HK-2 (cell line): ENCODE measurements at regions not wholly inside any gene's neighbourhood (a gene's known extent, or its start where the extent isn't known, plus 50 kb on each side); places are given as distances from the start of the nearest gene placed in this dataset.

ENCODE experiments used
- DNase-seq: peaks from one replicate; pipeline ENCODE4 v3.0.0-alpha.2; 2018; ENCODE audit not compliant: unreplicated experiment

GRCh38 chr2:236317938-236318396 is 53.8 kb upstream of the ASB18 start:
- DNase-seq = no peak

DNA sequence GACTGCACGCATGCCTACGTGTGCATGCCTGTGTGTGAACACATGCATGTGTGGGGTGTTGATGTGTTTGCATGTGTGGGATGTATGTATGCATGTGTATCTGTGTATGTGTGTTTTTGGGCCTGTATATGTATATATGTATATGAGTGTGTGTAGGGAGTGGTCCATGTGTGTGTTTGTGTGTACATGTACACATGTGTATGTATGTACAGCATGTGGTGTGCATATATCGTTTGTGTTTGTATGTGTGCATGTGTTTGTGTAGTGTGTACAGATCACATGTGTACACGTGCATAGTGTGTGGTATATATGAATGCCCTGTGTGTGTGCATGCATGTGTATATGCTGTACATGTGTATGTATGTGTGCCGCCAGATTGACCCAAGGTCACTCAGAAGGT is 54.2 kb upstream of the ASB18 start:
- no peak for DNase-seq

DNA sequence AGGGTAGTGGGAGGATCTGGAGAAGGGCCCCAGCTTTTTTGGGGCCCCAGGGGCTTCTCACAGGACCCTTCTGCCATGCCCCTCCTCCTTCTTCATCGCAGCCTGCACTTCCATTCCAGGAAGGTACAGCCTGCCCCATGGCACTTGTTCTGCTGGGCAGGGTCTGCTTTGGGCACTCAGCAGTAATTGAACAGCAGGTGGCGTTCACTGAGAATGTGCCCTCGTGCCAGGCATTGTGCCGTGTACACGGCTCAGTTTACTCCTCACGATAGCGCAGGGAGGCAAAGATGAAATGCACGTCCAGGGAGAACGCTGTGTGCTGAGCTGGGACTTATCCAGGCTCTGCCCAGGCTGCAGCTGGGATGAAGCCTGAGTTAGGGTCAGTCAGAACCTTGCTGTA is 54.8 kb upstream of the ASB18 start:
- DNase-seq = no peak

GRCh38 chr2:236321415-236321814 is 57.2 kb upstream of the ASB18 start:
- no peak for DNase-seq

- no peak for DNase-seq
Measured at GRCh38 chr2:236333417-236334121, 69.4 kb upstream of the ASB18 start.

DNA sequence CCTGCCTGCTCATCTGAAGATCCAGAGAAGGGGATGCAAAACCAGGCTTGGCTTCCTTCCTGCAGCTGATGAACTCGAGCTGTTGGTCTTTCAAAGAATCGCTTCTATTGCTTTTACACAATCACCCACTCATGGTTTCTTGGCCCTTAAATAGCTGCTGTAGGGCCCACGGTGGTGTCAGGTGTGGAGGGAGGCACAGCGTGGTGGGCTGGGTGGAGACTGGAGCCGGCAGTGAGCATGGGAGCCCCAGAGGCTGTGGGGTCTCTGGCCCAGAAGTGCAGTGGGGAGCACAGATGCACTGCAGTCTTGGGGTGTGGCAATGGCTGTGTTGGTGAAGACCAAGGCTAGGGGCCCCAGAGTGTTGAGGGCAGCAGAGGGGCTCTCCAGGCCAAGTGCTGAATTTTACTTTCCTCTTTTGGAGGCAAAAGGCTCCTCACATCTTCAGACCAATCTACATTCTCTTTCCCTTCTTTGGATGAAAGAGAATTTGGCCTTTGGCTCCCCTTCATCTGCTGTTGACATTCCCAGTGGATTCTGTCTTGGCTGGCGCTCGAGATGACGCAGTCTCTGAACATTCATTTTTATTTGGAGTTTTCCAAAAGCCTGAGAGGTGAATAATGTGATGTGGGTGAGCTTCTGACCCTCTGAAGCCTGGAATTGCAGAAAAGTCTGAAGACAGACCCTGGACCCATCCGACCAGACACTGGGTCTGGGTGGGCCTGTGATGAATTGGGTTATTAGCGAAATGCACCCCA is 70.1 kb upstream of the ASB18 start:
- DNase-seq = no peak

GRCh38 chr2:236335696-236336574 is 71.7 kb upstream of the ASB18 start:
- no peak for DNase-seq

DNA sequence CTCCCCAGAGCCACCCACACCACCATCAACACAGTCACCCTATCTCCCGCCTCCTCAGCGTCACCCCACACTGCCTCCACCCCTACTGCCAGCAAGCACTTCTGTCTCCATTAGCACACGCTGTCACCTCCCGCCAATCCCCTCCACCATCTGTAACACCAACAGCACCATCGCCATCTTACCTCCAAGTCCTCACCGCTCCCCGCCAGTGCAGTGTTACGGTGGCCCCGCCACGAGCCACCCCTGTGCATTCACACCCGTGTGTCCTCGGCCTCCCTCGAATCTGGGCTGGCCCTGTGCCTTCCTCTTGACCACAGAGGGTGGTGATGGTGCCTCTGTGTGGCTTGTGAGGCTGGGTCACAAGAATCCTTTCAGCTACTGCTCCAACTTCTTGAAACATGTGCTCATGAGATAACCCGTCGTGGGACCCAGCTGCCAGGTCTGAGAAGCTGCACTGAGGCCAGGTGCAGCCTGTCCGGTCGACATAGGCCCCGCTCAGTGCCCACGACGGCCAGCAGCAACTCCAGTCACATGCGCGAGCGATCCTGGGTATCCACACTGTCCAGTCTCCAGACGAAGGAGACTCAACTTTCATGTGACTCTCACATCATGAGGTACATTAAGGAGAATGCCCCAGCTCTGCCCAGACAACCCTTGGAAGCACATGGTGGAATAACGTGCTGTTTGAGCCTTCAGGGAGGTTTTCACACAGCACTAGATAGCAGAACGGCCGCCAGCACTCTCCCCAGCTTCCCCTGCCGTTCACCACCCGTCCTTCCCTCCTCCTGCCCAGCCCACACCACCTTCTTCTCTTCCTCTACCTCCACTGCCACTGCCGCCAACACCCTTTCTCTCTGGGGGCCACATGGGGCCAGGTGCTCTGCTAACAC is 72.6 kb upstream of the ASB18 start:
- DNase-seq = no peak

DNA sequence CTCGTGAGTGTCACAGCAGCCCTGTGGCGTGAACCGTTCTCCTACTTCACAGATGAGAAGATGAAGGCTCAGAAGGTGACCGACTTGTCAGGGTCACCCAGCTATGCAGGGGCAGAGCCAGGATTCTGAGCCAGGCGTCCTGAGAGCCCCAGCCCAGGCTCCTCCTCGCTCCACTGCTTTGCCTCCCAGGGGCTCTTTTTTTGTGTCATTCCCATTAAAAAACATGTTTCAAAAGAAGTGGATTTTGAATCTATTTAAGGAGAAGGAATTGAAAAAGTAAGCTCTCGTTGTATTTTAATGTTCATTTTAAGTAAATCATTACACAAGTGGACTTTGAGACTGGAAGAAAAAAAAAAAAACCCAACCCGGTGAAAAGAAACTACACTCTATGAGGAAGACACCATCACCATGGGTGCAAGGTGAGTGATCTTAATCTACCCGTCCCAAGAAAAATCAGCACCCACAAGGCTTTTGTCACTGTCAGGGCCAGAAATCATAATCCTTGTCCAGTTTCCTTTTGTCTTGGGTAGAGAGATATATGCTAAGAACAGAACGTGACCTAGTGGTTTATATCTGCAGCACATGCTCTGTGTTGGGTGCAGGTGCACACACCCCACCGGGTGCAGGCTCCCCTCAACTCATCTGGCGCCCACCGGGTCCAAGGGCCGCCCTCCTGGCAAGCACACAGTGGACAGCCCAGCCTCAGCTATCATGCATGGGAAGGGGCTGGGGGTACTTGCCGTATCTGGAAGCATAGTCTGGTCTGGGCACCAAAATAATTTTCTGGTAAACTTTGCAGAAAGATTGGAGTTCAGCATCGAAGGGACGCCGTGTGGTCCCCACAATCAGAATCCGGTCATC is 73.5 kb upstream of the ASB18 start:
- DNase-seq = no peak

GRCh38 chr2:236338495-236339184 is 74.4 kb upstream of the ASB18 start:
- no peak for DNase-seq

DNA sequence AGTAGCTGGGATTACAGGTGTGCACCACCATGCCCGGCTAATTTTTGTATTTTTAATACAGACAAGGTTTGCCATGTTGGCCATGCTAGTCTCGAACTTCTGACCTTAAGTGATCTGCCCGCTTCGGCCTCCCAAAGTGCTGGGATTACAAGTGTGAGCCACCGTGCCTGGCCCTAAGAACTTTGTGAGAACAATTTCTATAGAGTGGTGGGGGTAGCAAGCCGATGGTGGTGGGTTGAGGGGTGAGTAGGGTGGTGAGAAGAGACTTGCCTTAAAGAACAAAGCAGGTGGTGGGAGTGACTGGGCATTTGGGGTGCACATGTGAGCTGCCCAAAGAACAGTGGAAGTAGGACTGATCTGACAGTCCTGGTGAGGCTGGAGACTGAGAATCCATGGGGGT is 76.0 kb upstream of the ASB18 start:
- no peak for DNase-seq

DNA sequence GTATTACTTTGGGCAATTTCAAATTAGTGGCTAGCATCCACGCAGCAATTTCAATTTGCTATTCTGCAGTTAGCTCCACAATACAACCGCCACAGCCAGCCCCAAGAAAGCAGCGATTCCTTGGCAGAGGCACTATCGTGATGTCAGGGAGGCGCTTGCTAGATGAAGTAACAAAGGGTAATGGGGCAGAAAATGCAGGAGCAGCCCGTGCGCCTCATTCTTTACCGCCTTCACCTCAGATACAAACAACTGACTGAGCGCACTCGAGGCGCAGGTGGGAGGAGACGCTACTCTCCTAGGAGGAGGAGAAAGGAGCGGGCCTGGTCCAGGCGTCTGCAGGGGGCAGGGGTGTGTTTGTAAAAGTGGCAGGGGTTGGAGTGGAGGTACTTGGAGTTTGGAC is 76.9 kb upstream of the ASB18 start:
- DNase-seq = no peak

DNA sequence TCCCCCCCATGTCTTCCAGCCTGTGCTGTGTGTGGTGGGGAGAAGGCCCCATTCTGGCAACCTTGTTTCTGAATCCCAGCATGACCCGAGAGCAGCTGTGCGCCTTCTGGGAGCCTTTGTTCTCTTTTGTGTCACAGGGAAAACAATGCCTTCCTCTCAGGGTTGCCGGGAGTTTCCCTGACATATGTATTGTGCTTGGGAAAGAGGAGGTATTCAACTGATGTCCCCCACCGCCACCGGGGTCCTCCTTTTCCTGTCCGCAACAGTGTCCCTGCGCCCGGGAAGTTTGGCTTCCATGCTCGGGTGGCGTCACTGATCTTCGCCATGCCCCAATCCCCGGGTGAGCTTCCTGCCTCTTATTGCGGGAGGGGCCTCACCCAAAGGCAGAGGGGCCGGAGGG is 77.5 kb upstream of the ASB18 start:
- DNase-seq = no peak

DNA sequence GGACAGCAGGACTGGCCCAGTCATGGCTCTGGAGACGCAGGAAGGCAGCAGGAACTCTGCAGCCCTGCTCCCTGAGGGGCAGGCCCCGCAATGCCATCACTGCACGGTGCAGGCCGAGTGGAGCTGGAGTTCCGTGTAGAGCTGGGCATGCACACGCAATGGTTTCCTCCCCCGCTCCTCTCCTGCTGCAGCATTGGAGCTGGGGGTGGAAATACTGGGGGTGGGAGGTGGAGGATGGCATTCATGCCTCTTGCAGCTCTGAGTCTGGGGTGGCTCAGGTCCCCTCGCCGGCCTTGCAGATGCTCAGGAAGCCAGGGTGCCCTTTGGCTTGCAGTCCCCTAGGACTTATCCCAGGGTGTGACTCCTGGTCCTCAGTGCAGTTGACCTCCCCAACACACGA is 78.3 kb upstream of the ASB18 start:
- no peak for DNase-seq

GRCh38 chr2:236342951-236343350 is 78.7 kb upstream of the ASB18 start:
- no peak for DNase-seq

- peak; percentile 45 for DNase-seq
Measured at GRCh38 chr2:236343400-236344161, 79.4 kb upstream of the ASB18 start.

DNA sequence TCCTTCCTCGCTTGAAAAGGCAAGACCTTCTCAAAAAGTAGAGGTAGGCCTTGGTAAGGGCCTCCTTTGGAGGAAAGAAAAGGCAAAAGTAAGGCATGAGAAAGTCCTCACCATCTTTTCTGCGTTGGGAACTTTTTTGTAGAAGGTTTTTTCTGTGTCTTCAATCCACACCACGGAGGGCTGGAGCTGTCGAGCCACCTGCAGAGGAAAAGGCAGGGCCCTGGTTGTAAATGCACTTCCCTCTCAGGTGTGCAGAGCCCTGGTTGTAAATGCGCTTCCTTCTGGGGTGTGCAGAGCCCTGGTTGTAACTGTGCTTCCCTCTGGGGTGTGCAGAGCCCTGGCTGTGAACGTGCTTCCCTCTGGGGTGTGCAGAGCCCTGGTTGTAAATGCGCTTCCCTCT is 80.2 kb upstream of the ASB18 start:
- DNase-seq = no peak

- DNase-seq = no peak
Measured at GRCh38 chr2:236345081-236345714, 81.0 kb upstream of the ASB18 start.

DNA sequence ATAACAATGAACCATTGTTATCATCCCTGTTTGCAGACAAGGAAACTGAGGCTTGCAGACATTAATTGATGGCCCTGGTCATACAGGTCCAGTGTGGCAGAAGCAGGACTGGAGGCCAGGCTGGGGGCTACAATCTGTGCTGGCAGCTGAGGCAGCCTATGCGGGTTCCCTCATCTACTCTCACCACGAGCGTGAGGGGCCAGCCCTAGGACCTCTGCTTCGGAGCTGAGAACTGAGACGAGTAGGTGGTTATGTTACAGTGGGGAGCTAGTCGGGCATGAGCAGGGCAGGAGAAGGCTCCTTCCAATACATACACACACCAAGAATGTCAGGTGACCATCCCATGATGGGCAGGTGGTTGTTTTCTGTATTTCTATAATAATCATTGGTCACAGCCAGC is 82.2 kb upstream of the ASB18 start:
- no peak for DNase-seq
